ENCODE measurements at regions not wholly inside any gene's neighbourhood (a gene's known extent, or its start where the extent isn't known, plus 50 kb on each side); places are given as distances from the start of the nearest gene placed in this dataset.
"Not testable (repeated sequence)": the region's sequence is repeated elsewhere in the genome, so short reads cannot be mapped to it uniquely, and the experiment has no call there.

GRCh38 chr6:82467338-82467737 lies 103.7 kb downstream of the TPBG start (continued):
- TF ChIP-seq FOSB (CRISPR knock-in tag; IDR thresholded peaks at IDR 0.05) (no peak), FOSL2 (IDR thresholded peaks at IDR 0.05) (no peak), FOSL2 (CRISPR knock-in tag; IDR thresholded peaks at IDR 0.05) (no peak), SREBF2 (IDR thresholded peaks at IDR 0.05) (no peak), ATOH8 (CRISPR knock-in tag; IDR thresholded peaks at IDR 0.05; ENCODE audit: low read depth) (no peak)

- FAIRE-seq, POLR2A ChIA-PET: not testable (repeated sequence)
- WGBS (ENCODE audit: missing lambda C conversion rate): 63% methylated on average over 6 of the region's 8 CpGs
Measured at GRCh38 chr6:82470123-82470522, 106.5 kb downstream of the TPBG start.

GRCh38 chr6:82475106-82475505 lies 111.5 kb downstream of the TPBG start:
- H3K27ac ChIP-seq; H3K4me3 ChIP-seq; DNase-seq (ENCODE audit: low read depth in 1 of 2, low spot score in 1 of 2); CTCF ChIA-PET; POLR2A ChIA-PET; H3K4me1 ChIP-seq; FAIRE-seq; ATAC-seq; H3K4me2 ChIP-seq; H3K9me3 ChIP-seq: not testable (repeated sequence)
- 54% methylated on average over 3 of the region's 5 CpGs for WGBS (ENCODE audit: missing lambda C conversion rate)

More at GRCh38 chr6:82470123-82470522, 106.5 kb downstream of the TPBG start:
- CTCF ChIA-PET; H3K27ac ChIP-seq; H3K9me3 ChIP-seq; DNase-seq (ENCODE audit: low read depth in 1 of 2, low spot score in 1 of 2); H3K4me1 ChIP-seq; H3K4me2 ChIP-seq; ATAC-seq; H3K4me3 ChIP-seq: not testable (repeated sequence)

- no peak overlapping the region for H3K4me2 ChIP-seq
- no peak overlapping the region for H3K27ac ChIP-seq
- no peaks in the 10 kb centered on the region; the same call in 2 of the 3 replicates for H3K4me1 ChIP-seq
- POLR2A ChIA-PET: no interaction called here
- ATAC-seq (no peak), FAIRE-seq (no peak), DNase-seq (ENCODE audit: low read depth in 1 of 2, low spot score in 1 of 2) (no peak)
- TF ChIP-seq MAZ (IDR thresholded peaks at IDR 0.05; ENCODE audit: borderline replicate concordance, low read depth, low read length) (no peak), MAFK (IDR thresholded peaks at IDR 0.05; ENCODE audit: partially characterized antibody) (no peak), EP300 (IDR thresholded peaks at IDR 0.05) (no peak), PHF8 (IDR thresholded peaks at IDR 0.05; ENCODE audit: borderline replicate concordance, low read depth) (no peak), NPAS2 (CRISPR knock-in tag; IDR thresholded peaks at IDR 0.05; ENCODE audit: borderline replicate concordance) (no peak), FOSL2 (IDR thresholded peaks at IDR 0.05) (no peak), FOSL2 (CRISPR knock-in tag; IDR thresholded peaks at IDR 0.05) (no peak), ELK1 (IDR thresholded peaks at IDR 0.05; ENCODE audit: low read depth, low read length) (no peak), MYC (IDR thresholded peaks at IDR 0.05; ENCODE audit: borderline replicate concordance, low read length) (no peak), RNF2 (IDR thresholded peaks at IDR 0.05; ENCODE audit: borderline replicate concordance, low read depth) (no peak), GATA3 (IDR thresholded peaks at IDR 0.05; ENCODE audit: borderline replicate concordance) (no peak), SREBF2 (IDR thresholded peaks at IDR 0.05) (no peak), NFE2L2 (conservative IDR thresholded peaks at IDR 0.05; ENCODE audit: low read length) (no peak)
- CTCF ChIA-PET: interaction anchor here (0.6 kb wide), 1 partner anchor 557 kb away, joined by 3 read pairs; no protein-coding TSS in a partner anchor
- H3K4me3 ChIP-seq: no peak overlapping the region
- no peaks in the 10 kb centered on the region for H3K9me3 ChIP-seq
- WGBS (ENCODE audit: missing lambda C conversion rate): 56% methylated on average over 3 of the region's 3 CpGs
Measured at GRCh38 chr6:82484001-82484400, 120.4 kb downstream of the TPBG start.
